ENCODE measurements at regions not wholly inside any gene's neighbourhood (a gene's known extent, or its start where the extent isn't known, plus 50 kb on each side); places are given as distances from the start of the nearest gene placed in this dataset.
A peak's percentile ranks its signal among the peaks of the same experiment; 100 is the strongest.

DNA sequence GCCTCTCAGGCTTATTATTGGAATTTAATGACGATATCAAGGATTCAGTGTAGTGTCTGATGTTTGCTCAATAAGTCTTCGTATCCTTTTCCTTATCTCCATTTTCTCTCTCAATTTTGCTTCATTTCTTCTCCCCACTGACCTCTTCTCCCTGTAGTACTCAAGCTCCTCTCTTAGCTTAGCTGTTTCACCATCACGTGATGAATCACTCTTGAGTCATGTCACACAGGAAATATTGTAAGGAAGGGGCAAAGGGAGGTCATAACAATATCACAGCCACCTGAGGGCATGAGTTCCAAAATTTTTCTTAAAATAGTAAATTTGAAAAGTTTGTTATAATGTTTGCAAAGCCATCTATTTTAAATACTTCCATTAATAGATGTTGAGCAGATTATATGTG is 392.2 kb upstream of the MARCKS start:
- Histone ChIP-seq H3K4me2 (ENCODE audit: insufficient read depth, low read length) (peak overlapping the region; percentile 20), H3K9me1 (replicated peaks; ENCODE audit: control insufficient read depth, extremely low read depth, insufficient read depth, low read length) (no peaks in the 10 kb centered on the region), H3K36me3 (ENCODE audit: control insufficient read depth in 2 of 2, extremely low read depth in 1 of 2, insufficient read depth in 2 of 2, low read length in 2 of 2) (no peaks in the 10 kb centered on the region), H3K79me2 (ENCODE audit: control insufficient read depth, insufficient read depth, low read length) (no peaks in the 10 kb centered on the region), H2AFZ (ENCODE audit: low read depth, low read length) (no peak overlapping the region), H3K4me1 (ENCODE audit: control insufficient read depth, extremely low read depth, insufficient read depth, low read length) (peaks cover 14% of the 10 kb centered on the region), H3K9ac (replicated peaks; ENCODE audit: extremely low read depth, insufficient read depth, low read length) (no peak overlapping the region), H4K20me1 (replicated peaks; ENCODE audit: control insufficient read depth, extremely low read depth, insufficient read depth, low read length) (no peaks in the 10 kb centered on the region), H3K27ac (ENCODE audit: insufficient read depth, low read depth, low read length) (no peak overlapping the region), H3K4me3 (replicated peaks in 1 of 3; ENCODE audit: insufficient read depth in 1 of 3, low read depth in 1 of 3, low read length in 3 of 3) (no peak overlapping the region), H3K27me3 (ENCODE audit: control insufficient read depth in 2 of 2, insufficient read depth in 2 of 2, low read length in 2 of 2) (no peaks in the 10 kb centered on the region), H3K9me3 (replicated peaks; ENCODE audit: control insufficient read depth, insufficient read depth, low read length) (no peaks in the 10 kb centered on the region)
- POLR2A ChIA-PET, result no interaction called here
- dilution Hi-C loops (cut with MboI; ENCODE audit: extremely low pct_ligation_motif_present, low sequenced_read_pairs), result no loop called here
- intact Hi-C loops (cut with micrococcal nuclease), result no loop called here
- TF ChIP-seq JUN (IDR thresholded peaks at IDR 0.05; ENCODE audit: borderline replicate concordance, insufficient read depth, insufficient read length, low read depth), result peak; percentile 69
- TF ChIP-seq, protein P1, sequence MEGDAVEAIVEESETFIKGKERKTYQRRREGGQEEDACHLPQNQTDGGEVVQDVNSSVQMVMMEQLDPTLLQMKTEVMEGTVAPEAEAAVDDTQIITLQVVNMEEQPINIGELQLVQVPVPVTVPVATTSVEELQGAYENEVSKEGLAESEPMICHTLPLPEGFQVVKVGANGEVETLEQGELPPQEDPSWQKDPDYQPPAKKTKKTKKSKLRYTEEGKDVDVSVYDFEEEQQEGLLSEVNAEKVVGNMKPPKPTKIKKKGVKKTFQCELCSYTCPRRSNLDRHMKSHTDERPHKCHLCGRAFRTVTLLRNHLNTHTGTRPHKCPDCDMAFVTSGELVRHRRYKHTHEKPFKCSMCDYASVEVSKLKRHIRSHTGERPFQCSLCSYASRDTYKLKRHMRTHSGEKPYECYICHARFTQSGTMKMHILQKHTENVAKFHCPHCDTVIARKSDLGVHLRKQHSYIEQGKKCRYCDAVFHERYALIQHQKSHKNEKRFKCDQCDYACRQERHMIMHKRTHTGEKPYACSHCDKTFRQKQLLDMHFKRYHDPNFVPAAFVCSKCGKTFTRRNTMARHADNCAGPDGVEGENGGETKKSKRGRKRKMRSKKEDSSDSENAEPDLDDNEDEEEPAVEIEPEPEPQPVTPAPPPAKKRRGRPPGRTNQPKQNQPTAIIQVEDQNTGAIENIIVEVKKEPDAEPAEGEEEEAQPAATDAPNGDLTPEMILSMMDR (IDR thresholded peaks at IDR 0.05; ENCODE audit: extremely low read depth in 1 of 2, insufficient read depth in 1 of 2, low read depth in 1 of 2, low read length in 2 of 2), result no peak
- TF ChIP-seq POLR2A (IDR thresholded peaks at IDR 0.05; ENCODE audit: low read depth, low read length), result no peak
- peak; percentile 32 for TF ChIP-seq GATA2 (IDR thresholded peaks at IDR 0.05; ENCODE audit: insufficient read depth, insufficient read length, low read depth, low read length)
- peak; percentile 44 for TF ChIP-seq POLR2AphosphoS5 (IDR thresholded peaks at IDR 0.05; ENCODE audit: insufficient read depth, low read depth, low read length)
- peak; percentile 90 for TF ChIP-seq FOS (IDR thresholded peaks at IDR 0.05; ENCODE audit: borderline replicate concordance, insufficient read depth, low read length)
- no peak for TF ChIP-seq EZH2 (IDR thresholded peaks at IDR 0.05; ENCODE audit: borderline replicate concordance, low read depth, low read length, severe bottlenecking)
- CTCF ChIA-PET, result interaction anchor here (1.1 to 1.3 kb wide), 3 partner anchors 9 to 394 kb away, joined by 3 to 4 read pairs (median 3); no protein-coding TSS in a partner anchor
- no TSS peak for BruUV-seq (replicated peaks)
- FAIRE-seq (peak; percentile 48), DNase-seq (ENCODE audit: low read depth, low spot score) (peak; percentile 61)

Data from endothelial cell of umbilical vein (primary cell).